ENCODE measurements at regions not wholly inside any gene's neighbourhood (a gene's known extent, or its start where the extent isn't known, plus 50 kb on each side); places are given as distances from the start of the nearest gene placed in this dataset.

- TF ChIP-seq CTCF (conservative IDR thresholded peaks at IDR 0.05; ENCODE audit: control insufficient read depth, insufficient read depth, low read depth, low read length), result no peak
- no peak overlapping the region for H3K4me3 ChIP-seq (ENCODE audit: control insufficient read depth, low read depth, low read length)
- DNase-seq (ENCODE audit: low read depth), result no peak
Observed at GRCh38 chr10:10828623-10829022, 189.0 kb upstream of the CELF2 start.

DNA sequence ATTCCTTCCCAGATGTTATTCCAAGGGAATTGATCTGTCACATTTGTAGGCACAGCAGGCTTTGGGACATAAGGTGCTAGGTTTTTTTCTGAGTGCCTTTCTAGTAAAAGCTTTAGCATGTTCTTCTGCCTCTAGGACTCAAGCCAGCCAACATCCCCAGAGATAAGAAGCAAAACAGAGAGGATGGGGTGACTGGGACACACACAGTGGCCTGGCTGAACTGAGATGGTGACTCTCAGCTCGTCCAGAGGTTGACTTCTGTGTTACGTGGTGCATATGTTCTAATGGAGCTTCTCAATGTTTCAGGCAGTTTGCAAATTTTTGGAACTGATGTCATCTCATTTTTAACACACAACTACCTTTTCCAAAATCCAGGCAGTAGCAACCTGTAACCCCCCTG, 188.1 kb upstream of the CELF2 start:
- no peak for DNase-seq (ENCODE audit: low read depth)

GRCh38 chr10:10830293-10830986, 187.2 kb upstream of the CELF2 start:
- peak; percentile 97 for DNase-seq (ENCODE audit: low read depth)
- TF ChIP-seq CTCF (conservative IDR thresholded peaks at IDR 0.05; ENCODE audit: control insufficient read depth, insufficient read depth, low read depth, low read length), result no peak
- no peak overlapping the region for H3K4me3 ChIP-seq (ENCODE audit: control insufficient read depth, low read depth, low read length)

More for the DNA sequence above, 188.1 kb upstream of the CELF2 start:
- no peak overlapping the region for H3K4me3 ChIP-seq (ENCODE audit: control insufficient read depth, low read depth, low read length)
- no peak for TF ChIP-seq CTCF (conservative IDR thresholded peaks at IDR 0.05; ENCODE audit: control insufficient read depth, insufficient read depth, low read depth, low read length)

DNA sequence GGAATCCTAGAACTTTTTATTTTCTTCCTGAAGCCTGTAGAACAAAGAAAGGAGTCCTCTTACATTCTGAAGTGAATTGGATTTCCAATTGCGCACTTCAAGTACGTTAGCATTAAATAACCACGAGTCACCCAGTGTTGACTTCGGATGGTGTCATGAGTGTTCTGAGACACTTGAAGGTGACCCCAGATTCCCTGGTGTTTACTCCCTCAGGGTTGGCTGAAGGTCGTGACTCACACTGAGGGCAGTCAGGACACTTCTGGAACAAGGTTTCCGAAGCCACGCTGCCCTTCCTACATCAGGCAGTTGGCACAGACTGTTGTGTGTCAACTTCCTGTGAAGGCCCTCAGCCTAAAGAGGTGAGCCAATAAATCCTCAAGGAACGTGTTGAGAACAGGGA, 186.6 kb upstream of the CELF2 start:
- TF ChIP-seq CTCF (conservative IDR thresholded peaks at IDR 0.05; ENCODE audit: control insufficient read depth, insufficient read depth, low read depth, low read length), result no peak
- DNase-seq (ENCODE audit: low read depth), result peak; percentile 100
- no peak overlapping the region for H3K4me3 ChIP-seq (ENCODE audit: control insufficient read depth, low read depth, low read length)

DNA sequence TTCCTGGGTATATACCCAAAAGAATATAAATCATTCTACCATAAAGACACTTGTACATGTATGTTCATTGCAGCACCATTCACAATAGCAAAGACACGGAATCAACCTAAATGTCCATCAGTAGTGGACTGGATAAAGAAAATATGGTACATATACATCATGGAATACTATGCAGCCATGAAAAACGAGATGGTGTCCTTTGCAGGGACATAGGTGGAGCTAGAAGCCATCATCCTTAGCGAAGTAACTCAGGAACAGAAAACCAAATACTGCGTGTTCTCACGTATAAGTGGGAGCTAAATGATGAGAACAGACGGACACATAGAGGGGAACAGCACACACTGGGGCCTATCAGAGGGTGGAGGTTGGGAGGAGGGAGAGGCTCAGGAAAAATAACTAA, 183.7 kb upstream of the CELF2 start:
- no peak for TF ChIP-seq CTCF (conservative IDR thresholded peaks at IDR 0.05; ENCODE audit: control insufficient read depth, insufficient read depth, low read depth, low read length)
- DNase-seq (ENCODE audit: low read depth), result no peak
- H3K4me3 ChIP-seq (ENCODE audit: control insufficient read depth, low read depth, low read length), result no peak overlapping the region

DNA sequence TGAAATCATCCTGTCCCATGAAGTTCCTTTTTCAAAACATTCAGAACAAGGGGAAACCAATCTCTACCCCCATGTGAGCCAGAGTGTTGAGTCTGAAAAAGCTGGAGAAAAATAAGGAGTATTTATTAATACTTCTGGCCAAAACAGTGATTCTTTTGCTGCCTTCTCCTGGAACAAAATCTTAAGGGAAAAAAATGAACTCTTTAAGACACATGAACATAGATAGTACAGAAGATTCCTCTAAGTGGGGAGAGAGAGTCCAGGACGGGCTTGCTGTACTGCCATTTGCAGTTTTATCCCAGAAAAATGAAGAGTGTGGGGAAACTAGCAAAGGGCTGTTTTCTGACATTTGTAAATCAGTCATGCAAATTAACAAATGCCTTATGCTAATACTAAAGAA, 173.4 kb upstream of the CELF2 start:
- DNase-seq (ENCODE audit: low read depth), result no peak
- no peak overlapping the region for H3K4me3 ChIP-seq (ENCODE audit: control insufficient read depth, low read depth, low read length)

More for the DNA sequence above, 173.4 kb upstream of the CELF2 start:
- TF ChIP-seq CTCF (conservative IDR thresholded peaks at IDR 0.05; ENCODE audit: control insufficient read depth, insufficient read depth, low read depth, low read length), result no peak
